SH-SY5Y (cell line): ENCODE measurements at regions not wholly inside any gene's neighbourhood (a gene's known extent, or its start where the extent isn't known, plus 50 kb on each side); places are given as distances from the start of the nearest gene placed in this dataset.

ENCODE experiments used
- GATA2 ChIP-seq: IDR thresholded peaks from 2 replicates; pipeline ENCODE4 v1.6.1; 2011; ENCODE audit warnings: mild to moderate bottlenecking, low read depth, low read length
- GATA3 ChIP-seq: IDR thresholded peaks from 2 replicates; pipeline ENCODE4 v1.6.1; 2011; ENCODE audit warnings: low read depth, mild to moderate bottlenecking, low read length, moderate library complexity

GRCh38 chr3:8438507-8439079 is 63.0 kb upstream of the LMCD1 start:
- no peak for TF ChIP-seq GATA2
- TF ChIP-seq GATA3, result no peak
